NCI-H146 (cell line): ENCODE measurements at regions not wholly inside any gene's neighbourhood (a gene's known extent, or its start where the extent isn't known, plus 50 kb on each side); places are given as distances from the start of the nearest gene placed in this dataset.

Source experiments
- DNase-seq: peaks from one replicate; lab custom pipeline; 2025; lab: John Stamatoyannopoulos, UW

- DNase-seq = peak; percentile 12
Observed at GRCh38 chr15:39125904-39126303, 455.0 kb upstream of the THBS1 start.

- DNase-seq = no peak
Observed at GRCh38 chr15:39127151-39127790, 453.6 kb upstream of the THBS1 start.

GRCh38 chr15:39127925-39128617 is 452.8 kb upstream of the THBS1 start:
- no peak for DNase-seq

GRCh38 chr15:39128746-39129145 is 452.1 kb upstream of the THBS1 start:
- no peak for DNase-seq

- no peak for DNase-seq
Observed at GRCh38 chr15:39130556-39131379, 450.1 kb upstream of the THBS1 start.

GRCh38 chr15:39131609-39132008 is 449.3 kb upstream of the THBS1 start:
- DNase-seq = no peak

- no peak for DNase-seq
Observed at GRCh38 chr15:39132070-39132469, 448.8 kb upstream of the THBS1 start.

GRCh38 chr15:39132954-39133600 is 447.8 kb upstream of the THBS1 start:
- no peak for DNase-seq

- no peak for DNase-seq
Observed at GRCh38 chr15:39134282-39134681, 446.6 kb upstream of the THBS1 start.

GRCh38 chr15:39135989-39136388 is 444.9 kb upstream of the THBS1 start:
- DNase-seq = no peak

- no peak for DNase-seq
Observed at GRCh38 chr15:39139431-39140059, 441.3 kb upstream of the THBS1 start.

GRCh38 chr15:39140060-39140604 is 440.7 kb upstream of the THBS1 start:
- no peak for DNase-seq

GRCh38 chr15:39142500-39142899 is 438.4 kb upstream of the THBS1 start:
- DNase-seq = no peak

- no peak for DNase-seq
Observed at GRCh38 chr15:39143479-39143878, 437.4 kb upstream of the THBS1 start.

- DNase-seq = no peak
Observed at GRCh38 chr15:39144051-39144450, 436.8 kb upstream of the THBS1 start.

- no peak for DNase-seq
Observed at GRCh38 chr15:39144613-39145499, 436.0 kb upstream of the THBS1 start.

GRCh38 chr15:39145854-39146625 is 434.8 kb upstream of the THBS1 start:
- no peak for DNase-seq

- no peak for DNase-seq
Observed at GRCh38 chr15:39149636-39150150, 431.2 kb upstream of the THBS1 start.

GRCh38 chr15:39151545-39151944 is 429.3 kb upstream of the THBS1 start:
- DNase-seq = no peak
